ENCODE measurements at regions not wholly inside any gene's neighbourhood (a gene's known extent, or its start where the extent isn't known, plus 50 kb on each side); places are given as distances from the start of the nearest gene placed in this dataset.

DNA sequence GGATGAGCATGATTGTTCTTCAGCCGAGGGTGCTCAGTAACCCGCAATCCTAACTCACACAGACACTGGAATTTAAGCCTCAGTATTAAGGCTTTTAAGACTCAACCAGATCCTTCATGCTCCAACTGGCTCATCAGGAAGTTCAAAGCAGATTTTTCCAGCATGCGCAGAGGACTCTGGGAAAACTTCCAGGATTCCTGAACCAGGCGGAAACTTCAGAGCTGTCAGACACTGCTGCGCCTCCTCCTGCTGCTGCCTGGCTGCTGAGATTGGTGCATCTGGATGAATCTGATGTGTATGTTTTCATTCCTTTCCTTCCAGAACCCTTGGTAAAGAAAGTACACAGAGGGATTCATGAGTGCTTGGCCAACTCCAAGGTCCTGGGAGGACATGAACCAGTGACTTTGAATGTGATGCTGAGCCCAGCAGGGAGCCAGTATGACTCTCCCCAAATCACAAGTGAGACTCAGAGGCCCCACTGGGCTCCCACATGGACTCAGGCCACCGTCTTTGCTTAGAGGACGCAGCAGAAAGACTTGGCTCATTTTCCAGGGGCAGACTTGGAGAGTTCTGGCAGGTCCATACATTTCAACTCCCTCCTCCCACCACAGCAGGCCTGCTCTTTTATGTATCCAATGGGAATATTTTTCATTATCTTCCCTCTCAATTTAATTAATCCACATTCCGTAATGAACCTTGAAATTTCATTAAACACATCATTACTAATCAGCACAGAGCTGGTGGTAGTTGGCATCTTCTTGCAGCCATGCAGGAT lies 143.5 kb upstream of the HDAC4 start:
- Histone ChIP-seq H3K4me1 (ENCODE audit: insufficient read depth, low read length) (no peaks in the 10 kb centered on the region), H3K4me3 (ENCODE audit: low read length) (no peak overlapping the region), H3K9ac (ENCODE audit: low read depth, low read length) (no peak overlapping the region), H3K27me3 (ENCODE audit: insufficient read depth, low read length) (no peaks in the 10 kb centered on the region), H3K9me3 (ENCODE audit: insufficient read depth, low read depth, low read length) (no peaks in the 10 kb centered on the region), H3K27ac (ENCODE audit: low read depth, low read length) (no peak overlapping the region), H3K36me3 (ENCODE audit: insufficient read depth, low read length) (no peaks in the 10 kb centered on the region)
- 89% methylated on average over 8 of the region's 8 CpGs for WGBS

DNA sequence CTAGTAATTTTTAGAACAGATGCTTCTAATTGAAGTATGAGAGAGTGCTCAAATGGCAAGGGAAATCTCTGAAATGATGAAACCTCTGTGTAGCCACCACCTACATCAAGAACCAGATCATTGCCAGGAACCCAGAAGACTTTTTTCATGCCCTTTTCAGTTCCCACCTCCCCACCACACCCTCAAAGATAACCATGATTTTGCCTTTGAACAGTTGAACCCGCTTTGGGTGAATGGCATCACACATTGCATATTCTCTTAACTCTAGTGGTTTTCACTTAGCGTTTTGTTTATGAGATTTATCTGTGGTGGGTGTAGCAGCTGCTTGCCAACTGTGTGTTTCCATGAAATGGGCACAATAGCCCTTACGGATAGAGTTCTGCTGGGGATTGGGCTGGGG lies 142.9 kb upstream of the HDAC4 start:
- 98% methylated on average over 3 of the region's 3 CpGs for WGBS
- Histone ChIP-seq H3K27ac (ENCODE audit: low read depth, low read length) (no peak overlapping the region), H3K4me1 (ENCODE audit: insufficient read depth, low read length) (no peaks in the 10 kb centered on the region), H3K9ac (ENCODE audit: low read depth, low read length) (no peak overlapping the region), H3K9me3 (ENCODE audit: insufficient read depth, low read depth, low read length) (no peaks in the 10 kb centered on the region), H3K4me3 (ENCODE audit: low read length) (no peak overlapping the region), H3K36me3 (ENCODE audit: insufficient read depth, low read length) (no peaks in the 10 kb centered on the region), H3K27me3 (ENCODE audit: insufficient read depth, low read length) (no peaks in the 10 kb centered on the region)

DNA sequence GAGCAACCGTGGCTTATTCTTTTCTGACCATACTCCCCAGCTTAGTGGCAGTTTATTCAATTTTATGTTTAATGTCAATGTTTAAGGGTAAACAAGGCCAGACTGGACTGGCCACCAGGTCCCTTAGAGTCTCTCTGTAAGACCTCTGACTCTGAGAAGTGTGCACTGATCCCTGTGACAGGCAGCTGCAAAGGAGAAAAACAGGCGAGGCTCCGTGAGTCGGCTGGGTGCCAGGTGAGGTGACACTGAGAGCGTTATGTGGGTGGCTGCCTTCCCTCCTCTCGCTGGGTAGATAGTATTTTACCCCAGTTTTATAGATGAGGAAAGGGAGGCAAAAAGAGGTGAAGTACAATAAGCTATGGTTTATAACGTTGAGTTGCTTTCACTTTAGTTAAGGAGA lies 139.4 kb upstream of the HDAC4 start:
- H3K9ac ChIP-seq (ENCODE audit: low read depth, low read length) = no peak overlapping the region
- no peaks in the 10 kb centered on the region for H3K27me3 ChIP-seq (ENCODE audit: insufficient read depth, low read length)
- H3K4me1 ChIP-seq (ENCODE audit: insufficient read depth, low read length) = no peaks in the 10 kb centered on the region
- 97% methylated on average over 6 of the region's 7 CpGs for WGBS
- H3K36me3 ChIP-seq (ENCODE audit: insufficient read depth, low read length) = no peaks in the 10 kb centered on the region
- no peak overlapping the region for H3K4me3 ChIP-seq (ENCODE audit: low read length)
- no peak overlapping the region for H3K27ac ChIP-seq (ENCODE audit: low read depth, low read length)
- H3K9me3 ChIP-seq (ENCODE audit: insufficient read depth, low read depth, low read length) = no peaks in the 10 kb centered on the region; the same call in 1 of the 2 replicates

DNA sequence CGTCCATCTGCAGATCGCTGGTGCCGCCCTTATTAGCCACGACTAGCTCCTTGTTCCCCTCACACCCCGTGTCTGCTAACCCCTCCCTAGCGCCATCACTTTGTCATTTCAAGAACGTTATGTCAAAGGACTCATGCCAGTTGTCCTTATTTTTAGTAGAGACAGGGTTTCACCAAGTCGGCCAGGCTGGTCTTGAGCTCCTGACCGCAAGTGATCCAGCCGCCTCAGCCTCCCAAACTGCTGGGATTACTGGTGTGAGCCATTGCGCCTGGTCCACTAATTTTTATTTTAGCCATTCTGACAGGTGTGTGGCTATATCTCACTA lies 138.9 kb upstream of the HDAC4 start:
- no peak overlapping the region for H3K9ac ChIP-seq (ENCODE audit: low read depth, low read length)
- H3K36me3 ChIP-seq (ENCODE audit: insufficient read depth, low read length) = no peaks in the 10 kb centered on the region
- 87% methylated on average over 11 of the region's 11 CpGs for WGBS
- H3K27me3 ChIP-seq (ENCODE audit: insufficient read depth, low read length) = no peaks in the 10 kb centered on the region
- no peak overlapping the region for H3K27ac ChIP-seq (ENCODE audit: low read depth, low read length)
- no peaks in the 10 kb centered on the region for H3K4me1 ChIP-seq (ENCODE audit: insufficient read depth, low read length)
- no peaks in the 10 kb centered on the region; the same call in 1 of the 2 replicates for H3K9me3 ChIP-seq (ENCODE audit: insufficient read depth, low read depth, low read length)
- no peak overlapping the region for H3K4me3 ChIP-seq (ENCODE audit: low read length)

DNA sequence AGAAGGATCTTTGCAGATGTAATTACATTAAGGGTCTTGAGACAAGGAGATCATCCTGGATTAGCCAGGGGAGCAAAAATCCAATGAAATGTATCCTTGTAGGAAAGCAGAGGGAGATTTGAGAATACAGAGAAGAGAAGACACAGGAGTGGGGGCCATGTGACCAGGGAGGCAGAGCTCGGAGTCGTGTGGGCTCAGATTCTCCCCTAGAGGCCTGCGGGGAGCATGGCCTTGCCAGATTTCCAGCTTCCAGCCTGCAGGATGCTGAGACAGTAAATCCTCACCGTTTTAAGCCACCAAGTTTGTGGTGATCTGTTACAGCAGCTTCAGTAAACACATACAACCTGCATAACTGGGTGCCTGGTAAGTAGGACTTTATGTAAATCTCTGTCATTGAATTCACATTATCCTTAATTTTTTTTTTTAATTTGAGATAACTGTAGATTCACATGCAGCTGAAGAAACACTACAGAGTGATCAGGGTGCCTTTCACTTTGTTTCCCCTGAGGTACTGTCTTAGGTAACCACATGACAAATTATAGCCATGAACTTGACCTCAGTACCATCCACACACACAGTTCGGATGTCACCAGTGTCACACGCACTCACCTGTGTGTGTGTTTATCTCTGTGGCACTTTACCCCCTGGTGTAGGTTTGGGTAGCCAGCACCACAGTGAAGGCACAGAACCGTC lies 138.4 kb upstream of the HDAC4 start:
- no peak overlapping the region for H3K9ac ChIP-seq (ENCODE audit: low read depth, low read length)
- no peaks in the 10 kb centered on the region for H3K4me1 ChIP-seq (ENCODE audit: insufficient read depth, low read length)
- no peak overlapping the region for H3K4me3 ChIP-seq (ENCODE audit: low read length)
- no peaks in the 10 kb centered on the region; the same call in 1 of the 2 replicates for H3K9me3 ChIP-seq (ENCODE audit: insufficient read depth, low read depth, low read length)
- 72% methylated on average over 7 of the region's 7 CpGs for WGBS
- no peaks in the 10 kb centered on the region for H3K36me3 ChIP-seq (ENCODE audit: insufficient read depth, low read length)
- H3K27ac ChIP-seq (ENCODE audit: low read depth, low read length) = no peak overlapping the region
- H3K27me3 ChIP-seq (ENCODE audit: insufficient read depth, low read length) = no peaks in the 10 kb centered on the region

DNA sequence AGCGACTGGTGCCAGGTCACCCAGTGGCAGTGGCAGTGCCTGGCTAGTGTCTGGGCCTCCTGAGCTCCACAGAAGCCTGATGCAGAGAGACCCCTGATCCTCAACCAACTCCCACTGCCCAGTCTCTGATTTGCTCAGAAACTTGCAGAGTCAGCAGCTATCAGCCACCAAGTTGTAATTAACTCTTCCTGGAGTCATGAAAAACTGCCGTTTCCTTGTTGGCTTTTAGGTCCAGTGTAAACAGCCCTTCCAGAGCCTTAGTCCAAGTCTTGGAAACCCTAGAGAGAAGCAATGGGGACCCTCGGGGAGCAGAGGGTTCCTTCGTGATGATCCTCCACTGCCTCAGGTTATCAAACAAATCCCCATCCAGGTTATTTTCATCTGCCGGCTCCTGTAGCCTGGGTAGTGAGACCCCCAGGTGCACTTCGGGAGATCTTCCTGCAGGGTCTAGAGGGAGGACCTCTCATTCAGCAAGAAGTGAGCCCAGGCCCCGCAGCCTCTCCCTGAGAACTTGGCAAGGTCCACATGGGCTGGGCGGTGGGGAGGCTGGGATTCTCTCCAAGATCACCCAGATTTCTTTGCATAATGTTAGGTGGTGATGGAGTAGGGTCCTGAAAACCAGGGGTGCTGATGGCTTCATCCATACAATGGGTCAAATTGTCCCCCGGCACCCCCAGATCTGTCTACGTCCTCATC lies 137.7 kb upstream of the HDAC4 start:
- Histone ChIP-seq H3K4me1 (ENCODE audit: insufficient read depth, low read length) (no peaks in the 10 kb centered on the region), H3K4me3 (ENCODE audit: low read length) (no peak overlapping the region), H3K9me3 (ENCODE audit: insufficient read depth, low read depth, low read length) (no peaks in the 10 kb centered on the region; the same call in 1 of the 2 replicates), H3K27ac (ENCODE audit: low read depth, low read length) (no peak overlapping the region), H3K27me3 (ENCODE audit: insufficient read depth, low read length) (no peaks in the 10 kb centered on the region), H3K36me3 (ENCODE audit: insufficient read depth, low read length) (no peaks in the 10 kb centered on the region), H3K9ac (ENCODE audit: low read depth, low read length) (no peak overlapping the region)
- WGBS = 98% methylated on average over 10 of the region's 10 CpGs

DNA sequence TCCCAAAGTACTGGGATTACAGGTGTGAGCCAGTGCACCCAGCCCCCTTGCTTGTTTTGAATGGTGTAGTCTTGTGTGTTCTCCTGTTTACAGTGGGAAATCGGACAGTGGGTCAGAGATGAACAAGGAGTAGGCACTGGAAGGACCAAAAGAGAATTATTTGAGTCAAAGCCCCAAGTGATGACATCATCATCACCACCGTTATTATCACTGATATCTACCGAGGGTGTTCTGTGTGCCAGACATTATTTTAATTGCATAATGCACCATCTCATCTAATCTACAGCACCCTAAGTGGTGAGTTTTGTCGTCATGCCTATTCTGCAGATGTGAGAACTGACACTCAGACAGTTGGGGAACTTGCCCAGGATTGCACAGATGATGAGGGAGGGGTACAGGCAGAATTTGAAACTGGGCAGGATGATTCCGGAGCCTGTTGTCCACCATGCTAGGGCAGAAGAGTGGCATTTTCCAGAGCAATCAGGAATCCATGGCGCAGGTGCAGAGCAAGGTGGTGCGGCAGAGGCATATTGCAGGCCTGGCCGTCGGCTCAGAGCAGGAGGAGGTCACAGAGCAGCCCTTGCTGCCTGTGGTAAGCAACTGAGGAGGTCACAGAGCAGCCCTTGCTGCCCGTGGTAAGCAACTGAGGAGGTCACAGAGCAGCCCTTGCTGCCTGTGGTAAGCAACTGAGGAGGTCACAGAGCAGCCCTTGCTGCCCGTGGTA lies 137.0 kb upstream of the HDAC4 start:
- WGBS = 91% methylated on average over 11 of the region's 11 CpGs

DNA sequence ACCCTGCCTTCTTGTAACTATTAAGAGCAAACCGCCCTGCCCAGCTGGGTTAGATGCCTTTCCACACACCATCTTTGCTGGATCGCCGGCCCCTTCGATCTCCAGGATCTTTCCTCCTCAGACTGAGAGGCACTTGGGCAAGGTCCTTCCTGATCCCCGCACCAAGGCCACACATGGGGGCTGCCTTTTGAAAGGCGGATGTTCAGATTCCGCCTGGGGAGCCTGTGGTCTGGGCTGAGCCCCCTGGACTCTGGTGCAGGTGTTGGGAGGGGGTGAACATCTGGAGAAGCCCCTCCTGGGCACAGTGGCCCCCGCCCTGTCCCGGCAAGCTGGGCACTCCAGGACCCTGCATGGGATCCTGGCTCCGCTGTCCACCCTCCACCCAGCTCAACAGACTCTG lies 135.4 kb upstream of the HDAC4 start:
- Histone ChIP-seq H3K27ac (ENCODE audit: low read depth, low read length) (no peak overlapping the region), H3K9ac (ENCODE audit: low read depth, low read length) (no peak overlapping the region), H3K4me1 (ENCODE audit: insufficient read depth, low read length) (no peaks in the 10 kb centered on the region), H3K4me3 (ENCODE audit: low read length) (no peak overlapping the region), H3K36me3 (ENCODE audit: insufficient read depth, low read length) (no peaks in the 10 kb centered on the region), H3K9me3 (ENCODE audit: insufficient read depth, low read depth, low read length) (no peaks in the 10 kb centered on the region; the same call in 1 of the 2 replicates), H3K27me3 (ENCODE audit: insufficient read depth, low read length) (no peaks in the 10 kb centered on the region)
- WGBS = 96% methylated on average over 10 of the region's 10 CpGs

More for the DNA sequence above, 137.0 kb upstream of the HDAC4 start:
- Histone ChIP-seq H3K36me3 (ENCODE audit: insufficient read depth, low read length) (no peaks in the 10 kb centered on the region), H3K4me3 (ENCODE audit: low read length) (no peak overlapping the region), H3K9me3 (ENCODE audit: insufficient read depth, low read depth, low read length) (no peaks in the 10 kb centered on the region; the same call in 1 of the 2 replicates), H3K4me1 (ENCODE audit: insufficient read depth, low read length) (no peaks in the 10 kb centered on the region), H3K27ac (ENCODE audit: low read depth, low read length) (no peak overlapping the region), H3K27me3 (ENCODE audit: insufficient read depth, low read length) (no peaks in the 10 kb centered on the region), H3K9ac (ENCODE audit: low read depth, low read length) (no peak overlapping the region)

DNA sequence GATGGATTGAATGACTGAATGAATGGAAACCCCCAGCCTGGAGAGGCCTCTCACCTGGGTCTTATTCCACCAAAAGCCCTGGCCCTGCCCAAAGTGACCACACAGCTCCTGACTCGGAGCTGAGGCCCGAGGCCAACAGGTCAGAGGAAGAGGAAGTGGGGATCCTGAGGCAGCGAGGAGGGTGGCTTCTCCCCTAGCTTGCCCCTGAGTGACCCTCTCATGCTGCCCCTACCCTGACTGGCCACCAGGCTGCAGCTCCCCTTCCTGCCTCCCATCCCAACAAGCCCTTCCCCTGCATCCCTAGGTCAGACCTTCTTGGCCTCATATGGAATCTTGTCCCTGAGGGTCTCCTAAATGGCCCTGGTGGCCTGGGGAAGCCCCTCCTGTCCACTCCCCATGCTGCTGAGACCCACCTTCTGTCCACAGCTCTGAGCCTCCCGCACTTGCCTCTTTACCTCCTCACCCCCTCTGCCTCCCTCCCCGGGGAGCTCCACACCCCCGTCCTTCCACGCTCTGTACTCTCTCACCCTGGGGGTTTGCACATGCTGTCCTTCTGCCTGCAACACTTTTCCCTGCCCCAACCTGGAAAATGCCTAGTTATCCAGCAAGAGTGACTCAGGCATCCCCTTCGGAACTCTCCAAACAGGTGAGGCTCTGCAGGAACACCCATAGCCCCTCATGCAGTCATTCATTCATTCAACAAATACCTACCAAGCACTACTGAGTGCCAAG lies 134.8 kb upstream of the HDAC4 start:
- Histone ChIP-seq H3K4me1 (ENCODE audit: insufficient read depth, low read length) (no peaks in the 10 kb centered on the region), H3K27me3 (ENCODE audit: insufficient read depth, low read length) (no peaks in the 10 kb centered on the region), H3K36me3 (ENCODE audit: insufficient read depth, low read length) (no peaks in the 10 kb centered on the region), H3K9me3 (ENCODE audit: insufficient read depth, low read depth, low read length) (no peaks in the 10 kb centered on the region; the same call in 1 of the 2 replicates), H3K27ac (ENCODE audit: low read depth, low read length) (no peak overlapping the region), H3K9ac (ENCODE audit: low read depth, low read length) (no peak overlapping the region), H3K4me3 (ENCODE audit: low read length) (no peak overlapping the region)
- WGBS = 93% methylated on average over 8 of the region's 8 CpGs

DNA sequence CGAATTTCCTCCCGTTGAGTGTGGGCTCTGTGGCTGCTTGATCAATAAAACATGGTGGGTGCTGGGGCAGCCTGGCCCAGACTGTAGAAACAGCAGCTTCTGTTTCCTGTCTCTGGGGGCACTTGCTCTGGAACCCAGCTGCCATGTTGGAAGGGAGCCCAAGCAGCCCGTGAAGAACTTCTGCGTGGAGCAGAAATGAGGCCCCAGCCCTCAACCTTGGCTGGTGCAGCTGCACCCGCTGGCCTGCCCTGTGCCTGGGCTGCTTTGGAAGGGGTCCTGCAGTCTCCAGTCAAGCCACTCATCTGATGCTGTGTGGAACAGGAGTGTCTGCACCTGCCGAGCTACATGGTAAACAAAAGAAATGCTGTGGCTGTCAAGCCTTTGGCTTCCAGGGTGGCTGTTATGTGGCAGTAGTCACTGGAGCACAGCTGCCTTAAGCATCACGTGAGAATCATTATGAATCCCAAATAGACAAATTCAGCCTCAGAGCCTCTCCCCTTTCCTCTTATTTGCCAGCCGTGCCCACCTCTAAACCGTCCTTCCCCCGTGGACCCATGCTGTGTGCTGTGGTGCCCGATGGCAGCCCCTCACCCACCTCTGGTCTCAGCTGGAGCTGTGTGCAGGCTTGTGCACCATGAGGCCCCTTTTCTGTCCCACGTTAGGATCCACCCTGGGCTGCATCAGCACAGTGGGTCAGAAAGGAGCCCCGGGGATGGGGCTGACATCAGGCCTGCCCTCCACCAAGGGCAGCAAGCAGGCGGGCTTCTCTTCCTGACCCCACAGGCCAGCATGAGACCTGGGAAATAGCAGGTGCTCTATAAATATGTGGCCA lies 134.0 kb upstream of the HDAC4 start:
- H3K4me3 ChIP-seq (ENCODE audit: low read length) = no peak overlapping the region
- no peak overlapping the region for H3K27ac ChIP-seq (ENCODE audit: low read depth, low read length)
- no peaks in the 10 kb centered on the region for H3K27me3 ChIP-seq (ENCODE audit: insufficient read depth, low read length)
- no peak overlapping the region for H3K9ac ChIP-seq (ENCODE audit: low read depth, low read length)
- no peaks in the 10 kb centered on the region for H3K4me1 ChIP-seq (ENCODE audit: insufficient read depth, low read length)
- 93% methylated on average over 14 of the region's 14 CpGs for WGBS
- H3K36me3 ChIP-seq (ENCODE audit: insufficient read depth, low read length) = no peaks in the 10 kb centered on the region
- H3K9me3 ChIP-seq (ENCODE audit: insufficient read depth, low read depth, low read length) = no peaks in the 10 kb centered on the region; the same call in 1 of the 2 replicates

Data from HUES64 (cell line).